WTC11 (cell line): ENCODE measurements at regions not wholly inside any gene's neighbourhood (a gene's known extent, or its start where the extent isn't known, plus 50 kb on each side); places are given as distances from the start of the nearest gene placed in this dataset.

ENCODE experiments used
- ATAC-seq: fragments of 200-7000 bp; cut with Tn5 transposase; 2 replicates; pipeline ENCODE4 v1.10.0; 2021; ENCODE audit warnings: mild to moderate bottlenecking, moderate library complexity
- CTCF ChIA-PET: fragments of 300-600 bp; sonication (Branson Sonifier 250); formaldehyde crosslinking; loops from one replicate; lab custom pipeline; 2021; ENCODE audit warnings: antibody characterized with exemption; lab: Charles Lee
- POLR2A ChIA-PET: fragments of 350-600 bp; sonication (Branson Sonifier 250); formaldehyde crosslinking; loops from one replicate; lab custom pipeline; 2021; ENCODE audit warnings: antibody characterized with exemption; lab: Charles Lee
- DNase-seq: peaks from one replicate; pipeline ENCODE4 v3.0.0; 2021; ENCODE audit warnings: low spot score
- H3K27ac Mint-ChIP-seq: 2 replicates; pipeline ENCODE4 v1.8.0; 2021; ENCODE audit warnings: mixed read lengths
- H3K27me3 Mint-ChIP-seq: 2 replicates; pipeline ENCODE4 v1.8.0; 2021; ENCODE audit warnings: low read depth, mild to moderate bottlenecking, moderate library complexity, mixed read lengths
- H3K36me3 Mint-ChIP-seq: 2 replicates; pipeline ENCODE4 v1.8.0; 2021; ENCODE audit warnings: mixed read lengths
- H3K4me1 Mint-ChIP-seq: 2 replicates; pipeline ENCODE4 v1.8.0; 2022; ENCODE audit warnings: mixed read lengths
- H3K4me3 Mint-ChIP-seq: 2 replicates; pipeline ENCODE4 v1.8.0; 2021; ENCODE audit warnings: mild to moderate bottlenecking, moderate library complexity, mixed read lengths
- H3K9me3 Mint-ChIP-seq: 2 replicates; pipeline ENCODE4 v1.8.0; 2021; ENCODE audit warnings: mixed read lengths
- ATF1 ChIP-seq: sonication (generic); formaldehyde crosslinking; IDR thresholded peaks from 2 replicates; pipeline ENCODE4 v1.8.1; 2023; ENCODE audit warnings: mild to moderate bottlenecking, moderate library complexity, missing genetic modification reagents
- ATF3 ChIP-seq: sonication (generic); formaldehyde crosslinking; conservative IDR thresholded peaks from 2 replicates; pipeline ENCODE4 v1.8.1; 2022; ENCODE audit warnings: mild to moderate bottlenecking, missing genetic modification reagents
- CTCF ChIP-seq: fragments of 200-600 bp; IDR thresholded peaks from 2 replicates; pipeline ENCODE4 v1.8.0; 2022; ENCODE audit warnings: antibody characterized with exemption
- E2F4 ChIP-seq: sonication (generic); formaldehyde crosslinking; IDR thresholded peaks from 2 replicates; pipeline ENCODE4 v1.8.1; 2022; ENCODE audit warnings: low read depth, mild to moderate bottlenecking, moderate library complexity, missing genetic modification reagents, borderline replicate concordance
- ELF4 ChIP-seq: sonication (generic); formaldehyde crosslinking; IDR thresholded peaks from 2 replicates; pipeline ENCODE4 v1.8.1; 2022; ENCODE audit warnings: low read depth, mild to moderate bottlenecking, moderate library complexity, missing genetic modification reagents
- ERG ChIP-seq: fragments of 250-450 bp; sonication (Bioruptor Pico); IDR thresholded peaks from 2 replicates; pipeline ENCODE4 v1.8.0; 2021; ENCODE audit warnings: mild to moderate bottlenecking
- HMGA2 ChIP-seq: fragments of 250-450 bp; sonication (Bioruptor Pico); IDR thresholded peaks from 2 replicates; pipeline ENCODE4 v1.4.0; 2021; ENCODE audit warnings: mild to moderate bottlenecking, moderate library complexity
- JAZF1 ChIP-seq: fragments of 250-450 bp; sonication (Bioruptor Pico); IDR thresholded peaks from 2 replicates; pipeline ENCODE4 v1.9.0; 2021; ENCODE audit warnings: moderate library complexity, mild to moderate bottlenecking, inconsistent platforms
- MXD4 ChIP-seq: fragments of 250-450 bp; sonication (Bioruptor Pico); IDR thresholded peaks from 2 replicates; pipeline ENCODE4 v1.8.0; 2021; ENCODE audit warnings: mild to moderate bottlenecking, moderate library complexity, borderline replicate concordance
- RORB ChIP-seq: fragments of 250-450 bp; sonication (Bioruptor Pico); IDR thresholded peaks from 2 replicates; pipeline ENCODE4 v1.9.0; 2021; ENCODE audit warnings: mild to moderate bottlenecking
- SOX15 ChIP-seq: fragments of 250-450 bp; sonication (Bioruptor Pico); IDR thresholded peaks from 2 replicates; pipeline ENCODE4 v1.9.0; 2021; ENCODE audit warnings: mild to moderate bottlenecking
- ZNF263 ChIP-seq: sonication (generic); formaldehyde crosslinking; IDR thresholded peaks from 2 replicates; pipeline ENCODE4 v1.8.1; 2022; ENCODE audit warnings: low read depth, mild to moderate bottlenecking, moderate library complexity, missing genetic modification reagents
- ZNF317 ChIP-seq: sonication (generic); formaldehyde crosslinking; IDR thresholded peaks from 2 replicates; pipeline ENCODE4 v1.8.1; 2023; ENCODE audit warnings: low read depth, mild to moderate bottlenecking, moderate library complexity, missing genetic modification reagents, borderline replicate concordance
- TF ChIP-seq, protein P1 (sequence below): sonication (generic); formaldehyde crosslinking; IDR thresholded peaks from 2 replicates; pipeline ENCODE4 v1.8.0; 2023; ENCODE audit warnings: missing genetic modification reagents, mild to moderate bottlenecking, borderline replicate concordance

GRCh38 chr14:106491851-106492250 lies 965.5 kb downstream of the TMEM121 start:
- POLR2A ChIA-PET = no interaction called here
- Mint-ChIP-seq H3K36me3 (peaks cover 71% of the 10 kb centered on the region), H3K27ac (no peak overlapping the region), H3K4me1 (no peaks in the 10 kb centered on the region), H3K4me3 (no peak overlapping the region), H3K27me3 (peaks cover 8% of the 10 kb centered on the region; the same call in 1 of the 2 replicates), H3K9me3 (peaks cover 84% of the 10 kb centered on the region)
- TF ChIP-seq CTCF (peak; percentile 35; the same call in 1 of the 2 replicates), SOX15 (CRISPR knock-in tag) (no peak)
- ATAC-seq = no peak
- CTCF ChIA-PET = no interaction called here
- peak; percentile 27 for DNase-seq

DNA sequence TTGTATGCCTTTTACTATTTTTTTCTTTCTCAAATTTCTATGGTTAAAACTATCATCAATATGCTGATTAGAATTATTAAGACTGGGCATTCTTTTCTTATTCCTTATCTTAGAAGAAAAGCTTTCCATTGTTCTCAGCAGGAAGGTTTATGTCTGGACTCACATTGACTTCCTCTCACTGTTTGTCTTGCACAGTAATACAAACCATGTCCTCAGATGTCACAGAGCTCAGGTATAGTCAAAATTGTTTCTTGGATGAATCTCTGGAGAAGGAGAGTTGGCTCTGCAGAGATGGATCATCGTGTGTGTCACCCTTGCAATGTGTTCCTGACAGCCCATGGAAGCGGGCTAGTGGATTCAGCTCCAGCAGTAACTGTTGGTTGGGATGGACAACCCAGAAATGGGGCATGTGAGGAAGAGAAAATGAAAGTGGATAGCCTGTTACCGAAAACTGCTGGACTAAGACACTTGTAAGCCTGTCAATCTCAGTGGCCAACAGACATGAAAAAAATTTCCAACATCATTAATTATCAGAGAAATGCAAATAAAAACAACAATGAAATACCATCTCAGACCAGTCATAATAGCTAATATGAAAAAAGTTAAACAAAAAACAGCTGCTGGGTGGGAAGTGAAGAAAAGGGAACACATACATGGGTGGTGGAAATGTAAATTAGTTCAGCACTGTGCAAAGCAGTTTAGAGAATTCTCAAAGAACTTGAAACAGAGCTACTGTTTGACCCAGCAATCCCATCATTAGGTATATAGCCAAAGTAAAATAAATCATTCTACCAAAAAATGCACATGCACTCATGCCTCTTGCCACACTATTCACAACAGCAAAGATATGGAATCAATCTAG lies 967.8 kb downstream of the TMEM121 start:
- no peak for TF ChIP-seq MXD4 (CRISPR knock-in tag)
- peaks cover 65% of the 10 kb centered on the region for H3K36me3 Mint-ChIP-seq
- H3K27ac Mint-ChIP-seq = no peak overlapping the region
- H3K9me3 Mint-ChIP-seq = peaks cover 83% of the 10 kb centered on the region
- ATAC-seq = no peak
- no peaks in the 10 kb centered on the region for H3K4me1 Mint-ChIP-seq
- ChIA-PET POLR2A (no interaction called here), CTCF (no interaction called here)
- peaks cover 12% of the 10 kb centered on the region; the same call in 1 of the 2 replicates for H3K27me3 Mint-ChIP-seq
- no peak for DNase-seq
- H3K4me3 Mint-ChIP-seq = no peak overlapping the region

DNA sequence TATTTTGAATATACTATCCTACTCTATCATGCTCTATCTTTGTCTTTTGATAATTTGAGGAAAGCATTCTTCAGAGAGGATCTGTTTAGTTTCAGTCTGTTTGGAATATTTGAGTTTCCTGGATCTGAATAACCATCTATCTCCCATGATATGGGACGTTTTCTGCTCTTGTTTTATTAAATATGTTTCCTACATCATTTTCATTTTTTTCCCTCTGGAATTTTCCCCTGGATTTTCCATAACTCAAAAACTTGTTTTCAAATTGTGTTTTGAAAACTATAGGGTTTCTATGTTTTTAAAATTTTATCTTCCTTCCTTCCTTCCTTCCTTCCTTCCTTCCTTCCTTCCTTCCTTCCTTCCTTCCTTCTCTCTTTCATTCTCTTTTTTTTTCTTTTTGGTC lies 974.2 kb downstream of the TMEM121 start:
- Mint-ChIP-seq H3K4me3 (no peak overlapping the region), H3K4me1 (no peaks in the 10 kb centered on the region), H3K36me3 (peaks cover 70% of the 10 kb centered on the region), H3K27me3 (peaks cover 11% of the 10 kb centered on the region), H3K27ac (no peak overlapping the region), H3K9me3 (peaks cover 87% of the 10 kb centered on the region)
- no peak for DNase-seq
- ChIA-PET POLR2A (no interaction called here), CTCF (no interaction called here)
- no peak for ATAC-seq
- TF ChIP-seq RORB (CRISPR knock-in tag) (no peak), ATF3 (no peak), JAZF1 (CRISPR knock-in tag) (no peak), ZNF263 (CRISPR knock-in tag) (no peak), ELF4 (CRISPR knock-in tag) (no peak), ATF1 (CRISPR knock-in tag) (no peak), ERG (CRISPR knock-in tag) (no peak), E2F4 (no peak), ZNF317 (no peak), HMGA2 (CRISPR knock-in tag) (no peak)
- TF ChIP-seq, protein P1, sequence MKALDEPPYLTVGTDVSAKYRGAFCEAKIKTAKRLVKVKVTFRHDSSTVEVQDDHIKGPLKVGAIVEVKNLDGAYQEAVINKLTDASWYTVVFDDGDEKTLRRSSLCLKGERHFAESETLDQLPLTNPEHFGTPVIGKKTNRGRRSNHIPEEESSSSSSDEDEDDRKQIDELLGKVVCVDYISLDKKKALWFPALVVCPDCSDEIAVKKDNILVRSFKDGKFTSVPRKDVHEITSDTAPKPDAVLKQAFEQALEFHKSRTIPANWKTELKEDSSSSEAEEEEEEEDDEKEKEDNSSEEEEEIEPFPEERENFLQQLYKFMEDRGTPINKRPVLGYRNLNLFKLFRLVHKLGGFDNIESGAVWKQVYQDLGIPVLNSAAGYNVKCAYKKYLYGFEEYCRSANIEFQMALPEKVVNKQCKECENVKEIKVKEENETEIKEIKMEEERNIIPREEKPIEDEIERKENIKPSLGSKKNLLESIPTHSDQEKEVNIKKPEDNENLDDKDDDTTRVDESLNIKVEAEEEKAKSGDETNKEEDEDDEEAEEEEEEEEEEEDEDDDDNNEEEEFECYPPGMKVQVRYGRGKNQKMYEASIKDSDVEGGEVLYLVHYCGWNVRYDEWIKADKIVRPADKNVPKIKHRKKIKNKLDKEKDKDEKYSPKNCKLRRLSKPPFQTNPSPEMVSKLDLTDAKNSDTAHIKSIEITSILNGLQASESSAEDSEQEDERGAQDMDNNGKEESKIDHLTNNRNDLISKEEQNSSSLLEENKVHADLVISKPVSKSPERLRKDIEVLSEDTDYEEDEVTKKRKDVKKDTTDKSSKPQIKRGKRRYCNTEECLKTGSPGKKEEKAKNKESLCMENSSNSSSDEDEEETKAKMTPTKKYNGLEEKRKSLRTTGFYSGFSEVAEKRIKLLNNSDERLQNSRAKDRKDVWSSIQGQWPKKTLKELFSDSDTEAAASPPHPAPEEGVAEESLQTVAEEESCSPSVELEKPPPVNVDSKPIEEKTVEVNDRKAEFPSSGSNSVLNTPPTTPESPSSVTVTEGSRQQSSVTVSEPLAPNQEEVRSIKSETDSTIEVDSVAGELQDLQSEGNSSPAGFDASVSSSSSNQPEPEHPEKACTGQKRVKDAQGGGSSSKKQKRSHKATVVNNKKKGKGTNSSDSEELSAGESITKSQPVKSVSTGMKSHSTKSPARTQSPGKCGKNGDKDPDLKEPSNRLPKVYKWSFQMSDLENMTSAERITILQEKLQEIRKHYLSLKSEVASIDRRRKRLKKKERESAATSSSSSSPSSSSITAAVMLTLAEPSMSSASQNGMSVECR = no peak
